GM12878 (cell line): ENCODE measurements at regions not wholly inside any gene's neighbourhood (a gene's known extent, or its start where the extent isn't known, plus 50 kb on each side); places are given as distances from the start of the nearest gene placed in this dataset.

Experiments used
- ATAC-seq: fragments of 200-7000 bp; cut with Tn5 transposase; 3 replicates; pipeline ENCODE4 v1.9.1; 2020; ENCODE audit warnings: mild to moderate bottlenecking, moderate library complexity
- BruUV-seq: library from RNA; stranded (reverse); fragments of 400-500 nt; replicated peaks from 2 replicates; lab custom pipeline; 2021; lab: Mats Ljungman, UMichigan
- CTCF ChIA-PET: fragments of 300-600 bp; sonication (Branson Sonifier 250); formaldehyde crosslinking; extraction: SDS; loops from one replicate; lab custom pipeline; 2021; ENCODE audit warnings: inconsistent platforms; lab: Yijun Ruan, JAX
- POLR2A ChIA-PET: fragments of 350-600 bp; formaldehyde crosslinking; extraction: SDS; loops from one replicate; lab custom pipeline; 2021; ENCODE audit warnings: inconsistent platforms; lab: Charles Lee
- RAD21 ChIA-PET: fragments of 300-600 bp; sonication (Branson Sonifier 250); formaldehyde crosslinking; loops from one replicate; lab custom pipeline; 2023; ENCODE audit warnings: antibody characterized with exemption; ENCODE audit not compliant: unreplicated experiment; lab: Charles Lee
- SMC1A ChIA-PET: fragments of 300-600 bp; sonication (Branson Sonifier 250); formaldehyde crosslinking; loops from one replicate; lab custom pipeline; 2023; ENCODE audit not compliant: unreplicated experiment, uncharacterized antibody; lab: Charles Lee
- DNase-seq: peaks from one replicate; pipeline ENCODE4 v3.0.0-alpha.2; 2011; ENCODE audit warnings: low read depth, low spot score
- FAIRE-seq: peaks from 3 replicates; lab custom pipeline; 2011; peaks lifted over from hg19 to GRCh38; lab: Jason Lieb, UNC
- H2AFZ ChIP-seq: 2 replicates; pipeline ENCODE4 v1.6.0; 2011; ENCODE audit warnings: low read depth, low read length, control low read depth; ENCODE audit not compliant: control insufficient read depth
- H3K27ac ChIP-seq: 2 replicates; pipeline ENCODE4 v1.5.1; 2011; ENCODE audit warnings: control low read depth; ENCODE audit not compliant: control insufficient read depth, insufficient read depth
- H3K27me3 ChIP-seq, 2 experiments: replicated peaks in 1 of 2; 2 replicates each; pipeline versions ENCODE4 v1.6.0 to v1.6.1; 2011; ENCODE audit warnings: low read length in 1 of 2; ENCODE audit not compliant: control insufficient read depth in 2 of 2, insufficient read depth in 2 of 2
- H3K36me3 ChIP-seq, 2 experiments: 2 replicates each; pipeline ENCODE4 v1.5.1; 2011; ENCODE audit warnings: low read length in 1 of 2; ENCODE audit not compliant: control insufficient read depth in 2 of 2, insufficient read depth in 2 of 2
- H3K4me1 ChIP-seq: 2 replicates; pipeline ENCODE4 v1.6.1; 2011; ENCODE audit warnings: mild to moderate bottlenecking, low read length, moderate library complexity, mixed read lengths; ENCODE audit not compliant: control insufficient read depth, insufficient read depth
- H3K4me2 ChIP-seq: 2 replicates; pipeline ENCODE4 v1.6.0; 2011; ENCODE audit warnings: control low read depth; ENCODE audit not compliant: control insufficient read depth, insufficient read depth
- H3K4me3 ChIP-seq: fragments of 200-600 bp; sonication (generic); 2 replicates; pipeline ENCODE4 v1.5.1; 2016
- H3K79me2 ChIP-seq: 2 replicates; pipeline ENCODE4 v1.6.0; 2011; ENCODE audit warnings: low read length; ENCODE audit not compliant: control insufficient read depth, insufficient read depth
- H3K9ac ChIP-seq: 2 replicates; pipeline ENCODE4 v1.8.0; 2011; ENCODE audit warnings: low read length, control low read depth, mixed read lengths; ENCODE audit not compliant: control insufficient read depth, insufficient read depth
- H3K9me3 ChIP-seq: replicated peaks from 3 replicates; pipeline ENCODE4 v1.5.1; 2011; ENCODE audit warnings: mild to moderate bottlenecking, low read length; ENCODE audit not compliant: control insufficient read depth, insufficient read depth
- H4K20me1 ChIP-seq: 2 replicates; pipeline ENCODE4 v1.6.0; 2011; ENCODE audit not compliant: control insufficient read depth, insufficient read depth
- E2F8 ChIP-seq: fragments of 450-650 bp; IDR thresholded peaks from 2 replicates; pipeline ENCODE4 v1.6.1; 2018; ENCODE audit warnings: mild to moderate bottlenecking, low read depth, moderate library complexity; ENCODE audit not compliant: partially characterized antibody
- ETV6 ChIP-seq, 2 experiments: fragments of 450-650 bp in 1 of 2; IDR thresholded peaks in 1 of 2; conservative IDR thresholded peaks in 1 of 2; 2 replicates each; pipeline ENCODE4 v1.6.1; 2014; ENCODE audit warnings: antibody characterized with exemption in 1 of 2, borderline replicate concordance in 1 of 2, low read depth in 1 of 2, mild to moderate bottlenecking in 1 of 2, moderate library complexity in 1 of 2
- NFYB ChIP-seq: IDR thresholded peaks from 2 replicates; pipeline ENCODE4 v1.6.1; 2011; ENCODE audit warnings: low read depth, mild to moderate bottlenecking, low read length, improper control_type of control experiment, moderate library complexity; ENCODE audit not compliant: insufficient read depth
- ZNF274 ChIP-seq: IDR thresholded peaks from one replicate; pipeline ENCODE4 v1.8.0; 2011; ENCODE audit not compliant: insufficient read length, insufficient read depth
- WGBS: methylation state at CpG from one replicate; pipeline ENCODE4 v1.1.6; 2016; ENCODE audit warnings: low lambda C conversion rate; ENCODE audit not compliant: insufficient replicate concordance, insufficient coverage; ENCODE audit errors: missing lambda C conversion rate; 5-methylcytosine and 5-hydroxymethylcytosine counted together
- in situ Hi-C: fragments of 300-500 bp; cut with MboI; formaldehyde crosslinking; loops from 9 replicates; pipeline ENCODE4 v1.14.3; 2018; ENCODE audit warnings: mixed read lengths
- intact Hi-C: fragments of 100-400 bp; cut with micrococcal nuclease; formaldehyde crosslinking; loops from one replicate; pipeline ENCODE4 v1.14.2; 2022; ENCODE audit not compliant: unreplicated experiment

- no peaks in the 10 kb centered on the region for H4K20me1 ChIP-seq
- SMC1A ChIA-PET: no interaction called here
- FAIRE-seq (no peak), ATAC-seq (no peak), DNase-seq (no peak)
- in situ Hi-C loops: no loop called here
- H2AFZ ChIP-seq: no peak overlapping the region
- no peaks in the 10 kb centered on the region for H3K79me2 ChIP-seq
- no peak overlapping the region for H3K4me2 ChIP-seq
- no peaks in the 10 kb centered on the region for H3K9me3 ChIP-seq
- no peaks in the 10 kb centered on the region for H3K4me1 ChIP-seq
- 30% methylated on average over 3 of the region's 3 CpGs for WGBS
- no peaks in the 10 kb centered on the region for H3K36me3 ChIP-seq
- no TSS peak for BruUV-seq
- POLR2A ChIA-PET: no interaction called here
- TF ChIP-seq ETV6 (conservative IDR thresholded peaks at IDR 0.05 in 1 of 2, IDR thresholded peaks at IDR 0.05 in 1 of 2; ENCODE audit: borderline replicate concordance in 1 of 2, low read depth in 1 of 2): no peak
- no peak for TF ChIP-seq NFYB
- TF ChIP-seq E2F8: no peak
- no peak for TF ChIP-seq ZNF274
- RAD21 ChIA-PET: no interaction called here
- H3K27ac ChIP-seq: no peak overlapping the region
- H3K4me3 ChIP-seq: no peak overlapping the region
- CTCF ChIA-PET: no interaction called here
- no peak overlapping the region for H3K9ac ChIP-seq
- no peaks in the 10 kb centered on the region for H3K27me3 ChIP-seq
- intact Hi-C loops: no loop called here
These were observed 774.2 kb upstream of the CDH10 start for GRCh38 chr5:25418978-25419377.
